ENCODE measurements at regions not wholly inside any gene's neighbourhood (a gene's known extent, or its start where the extent isn't known, plus 50 kb on each side); places are given as distances from the start of the nearest gene placed in this dataset.

DNA sequence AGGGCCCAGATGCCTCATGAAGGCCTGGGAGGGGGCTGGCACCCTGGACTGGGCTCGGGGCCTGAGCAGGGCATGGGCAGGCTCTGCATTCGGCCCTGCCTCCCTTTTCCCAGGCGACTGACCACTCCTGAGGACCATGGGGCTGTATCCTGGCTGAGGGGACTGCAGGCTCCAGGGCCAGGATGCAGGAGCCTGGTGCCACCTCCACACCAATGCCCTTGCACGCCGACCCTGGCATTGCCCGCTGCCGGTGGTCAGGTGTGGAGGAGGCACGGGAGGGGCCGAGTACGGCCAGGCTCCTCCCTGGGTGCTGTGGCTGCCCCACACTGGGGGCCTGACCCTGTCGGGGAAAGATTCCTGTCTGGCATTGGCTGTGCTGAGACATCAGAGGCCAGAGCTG, 128.9 kb downstream of the SIK1 start:
- TF ChIP-seq GATA2 (IDR thresholded peaks at IDR 0.05; ENCODE audit: low read depth, low read length) (no peak), GATA3 (IDR thresholded peaks at IDR 0.05; ENCODE audit: low read depth, low read length) (no peak)
